Breast epithelium (tissue), 4 donors: ENCODE measurements at regions not wholly inside any gene's neighbourhood (a gene's known extent, or its start where the extent isn't known, plus 50 kb on each side); places are given as distances from the start of the nearest gene placed in this dataset.

ENCODE experiments used
- DNase-seq, 2 donors: peaks; one replicate each; pipeline ENCODE4 v3.0.0-alpha.2; 2019; ENCODE audit warnings: low spot score in 2 of 2
- H3K27ac ChIP-seq, 2 donors: fragments of 200-600 bp; sonication (generic) in 1 of 2; one replicate each; pipeline ENCODE4 v1.5.1; 2016 to 2019; ENCODE audit warnings: mild to moderate bottlenecking in 1 of 2
- H3K27me3 ChIP-seq, 2 donors: fragments of 200-600 bp; sonication (generic) in 1 of 2; one replicate each; pipeline versions ENCODE4 v1.5.1 to v1.6.0; 2017 to 2019; ENCODE audit warnings: control low read depth in 1 of 2, mild to moderate bottlenecking in 1 of 2
- H3K36me3 ChIP-seq: fragments of 200-600 bp; one replicate; pipeline ENCODE4 v1.5.1; 2019
- H3K4me1 ChIP-seq, 2 donors: fragments of 200-600 bp; sonication (generic); one replicate each; pipeline ENCODE4 v1.5.1; 2016 to 2019; ENCODE audit warnings: control low read depth in 1 of 2
- H3K4me3 ChIP-seq, 3 donors: fragments of 200-600 bp; sonication (generic); 1 replicate in 2 of 3; 2 replicates in 1 of 3; pipeline ENCODE4 v1.5.1; 2016 to 2019; ENCODE audit warnings: mild to moderate bottlenecking in 3 of 3, moderate library complexity in 2 of 3
- H3K9me3 ChIP-seq, 2 donors: fragments of 200-600 bp; sonication (generic) in 1 of 2; one replicate each; pipeline ENCODE4 v1.5.1; 2016 to 2019; ENCODE audit warnings: control low read depth in 1 of 2
- POLR2A ChIP-seq: fragments of 450-650 bp; IDR thresholded peaks from one replicate; pipeline ENCODE4 v1.6.1; 2016; ENCODE audit warnings: antibody characterized with exemption, mild to moderate bottlenecking, moderate library complexity
- POLR2AphosphoS5 ChIP-seq, 3 donors: sonication (generic); formaldehyde crosslinking; IDR thresholded peaks; one replicate each; pipeline ENCODE4 v1.6.1; 2017; ENCODE audit warnings: antibody characterized with exemption in 3 of 3
- intact Hi-C: fragments of 100-400 bp; cut with DNase I; formaldehyde crosslinking; loops from one replicate; pipeline ENCODE4 v1.15.1; 2023; ENCODE audit warnings: low total_unique reads
- TF ChIP-seq, protein P1 (sequence below), 3 donors: fragments of 450-650 bp; IDR thresholded peaks; one replicate each; pipeline ENCODE4 v1.5.1; 2016 to 2017; ENCODE audit warnings: antibody characterized with exemption in 3 of 3, mild to moderate bottlenecking in 3 of 3, moderate library complexity in 3 of 3

DNA sequence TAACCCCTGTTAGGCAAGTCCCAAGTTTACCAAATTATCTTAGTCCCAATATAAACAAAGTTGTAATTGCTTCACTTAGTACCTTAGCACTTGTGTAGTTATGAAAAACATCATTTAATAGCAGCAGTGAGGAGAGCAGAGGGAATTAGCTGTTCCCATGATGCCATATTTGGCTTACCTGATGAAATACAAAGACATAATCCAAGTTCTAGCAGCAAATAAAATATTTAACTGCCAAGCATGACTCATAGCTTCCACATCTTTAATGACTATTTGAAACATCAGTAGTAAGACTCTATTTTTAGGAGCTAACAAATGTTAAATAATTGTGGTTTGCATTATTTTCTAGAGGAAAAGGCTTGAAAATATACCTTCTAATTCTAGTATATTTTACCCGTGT lies 94.0 kb upstream of the MCHR2 start:
- TF ChIP-seq POLR2AphosphoS5 (IDR thresholded peaks at IDR 0.05) (no peak), POLR2A (no peak)
- TF ChIP-seq, protein P1, sequence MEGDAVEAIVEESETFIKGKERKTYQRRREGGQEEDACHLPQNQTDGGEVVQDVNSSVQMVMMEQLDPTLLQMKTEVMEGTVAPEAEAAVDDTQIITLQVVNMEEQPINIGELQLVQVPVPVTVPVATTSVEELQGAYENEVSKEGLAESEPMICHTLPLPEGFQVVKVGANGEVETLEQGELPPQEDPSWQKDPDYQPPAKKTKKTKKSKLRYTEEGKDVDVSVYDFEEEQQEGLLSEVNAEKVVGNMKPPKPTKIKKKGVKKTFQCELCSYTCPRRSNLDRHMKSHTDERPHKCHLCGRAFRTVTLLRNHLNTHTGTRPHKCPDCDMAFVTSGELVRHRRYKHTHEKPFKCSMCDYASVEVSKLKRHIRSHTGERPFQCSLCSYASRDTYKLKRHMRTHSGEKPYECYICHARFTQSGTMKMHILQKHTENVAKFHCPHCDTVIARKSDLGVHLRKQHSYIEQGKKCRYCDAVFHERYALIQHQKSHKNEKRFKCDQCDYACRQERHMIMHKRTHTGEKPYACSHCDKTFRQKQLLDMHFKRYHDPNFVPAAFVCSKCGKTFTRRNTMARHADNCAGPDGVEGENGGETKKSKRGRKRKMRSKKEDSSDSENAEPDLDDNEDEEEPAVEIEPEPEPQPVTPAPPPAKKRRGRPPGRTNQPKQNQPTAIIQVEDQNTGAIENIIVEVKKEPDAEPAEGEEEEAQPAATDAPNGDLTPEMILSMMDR (IDR thresholded peaks at IDR 0.05), result no peak
- H3K36me3 ChIP-seq, result no peaks in the 10 kb centered on the region
- no peaks in the 10 kb centered on the region for H3K9me3 ChIP-seq
- no peaks in the 10 kb centered on the region for H3K4me1 ChIP-seq
- intact Hi-C loops, result no loop called here
- H3K27me3 ChIP-seq, result no peaks in the 10 kb centered on the region
- no peak overlapping the region for H3K27ac ChIP-seq
- DNase-seq, result no peak
- no peak overlapping the region for H3K4me3 ChIP-seq

DNA sequence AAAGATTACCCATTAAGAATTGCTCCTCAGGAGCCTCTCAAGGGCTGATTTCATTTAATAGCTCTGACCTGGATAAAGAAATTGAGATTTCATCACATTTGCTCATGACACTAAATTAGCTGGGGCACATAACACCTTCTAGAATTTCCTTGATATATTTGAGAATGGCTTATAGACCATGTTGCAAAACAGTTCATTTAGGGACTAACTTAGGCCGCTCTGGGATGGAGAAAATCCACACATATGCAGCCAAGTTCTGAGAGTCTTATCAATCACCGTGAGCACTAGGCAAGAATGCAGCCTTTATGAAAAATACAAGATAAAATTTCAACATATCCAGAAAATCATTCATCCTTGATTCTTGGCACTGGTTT lies 91.0 kb upstream of the MCHR2 start:
- H3K4me3 ChIP-seq, result no peak overlapping the region

DNA sequence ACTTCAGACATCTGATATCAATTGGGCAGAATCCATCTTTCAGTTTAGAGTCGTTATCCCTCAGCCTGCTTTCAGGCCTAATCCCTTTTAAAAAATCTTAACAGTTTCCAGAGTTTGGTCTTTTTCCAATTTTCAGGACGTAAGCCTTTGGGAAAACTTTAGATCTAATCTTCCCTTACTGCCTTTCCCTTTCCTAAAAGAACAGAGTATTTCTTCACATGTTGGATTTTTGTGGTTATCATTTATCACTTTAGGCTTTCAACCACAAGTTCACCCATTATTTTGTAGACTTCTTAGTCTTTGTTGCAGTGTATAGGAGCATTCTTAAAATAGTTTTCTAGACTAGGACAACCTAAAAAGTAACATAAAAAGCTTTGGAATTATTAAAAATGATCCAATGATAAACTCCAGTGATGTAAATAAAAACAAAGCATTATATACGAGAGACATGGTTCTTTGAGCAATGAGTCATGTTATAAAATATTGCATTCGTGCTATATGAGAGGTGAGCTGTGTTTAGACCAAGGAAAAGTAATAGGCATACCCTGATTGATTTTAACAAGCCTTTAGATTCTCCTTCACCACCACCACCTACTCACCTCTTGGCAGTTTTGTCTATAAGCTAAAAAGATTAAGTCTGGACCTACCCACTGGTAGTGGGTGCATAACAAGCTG lies 90.4 kb upstream of the MCHR2 start:
- Histone ChIP-seq H3K27me3 (no peaks in the 10 kb centered on the region), H3K36me3 (no peaks in the 10 kb centered on the region), H3K27ac (no peak overlapping the region), H3K4me3 (no peak overlapping the region), H3K9me3 (no peaks in the 10 kb centered on the region), H3K4me1 (no peaks in the 10 kb centered on the region)
- no peak for DNase-seq
- intact Hi-C loops, result no loop called here
- TF ChIP-seq POLR2A, result no peak
- TF ChIP-seq POLR2AphosphoS5 (IDR thresholded peaks at IDR 0.05), result no peak
- TF ChIP-seq, protein P1 (IDR thresholded peaks at IDR 0.05), result no peak

More for the DNA sequence above, 91.0 kb upstream of the MCHR2 start:
- TF ChIP-seq, protein P1 (IDR thresholded peaks at IDR 0.05), result no peak
- Histone ChIP-seq H3K36me3 (no peaks in the 10 kb centered on the region), H3K27me3 (no peaks in the 10 kb centered on the region), H3K9me3 (no peaks in the 10 kb centered on the region), H3K4me1 (no peaks in the 10 kb centered on the region), H3K27ac (no peak overlapping the region)
- DNase-seq, result no peak
- intact Hi-C loops, result no loop called here

DNA sequence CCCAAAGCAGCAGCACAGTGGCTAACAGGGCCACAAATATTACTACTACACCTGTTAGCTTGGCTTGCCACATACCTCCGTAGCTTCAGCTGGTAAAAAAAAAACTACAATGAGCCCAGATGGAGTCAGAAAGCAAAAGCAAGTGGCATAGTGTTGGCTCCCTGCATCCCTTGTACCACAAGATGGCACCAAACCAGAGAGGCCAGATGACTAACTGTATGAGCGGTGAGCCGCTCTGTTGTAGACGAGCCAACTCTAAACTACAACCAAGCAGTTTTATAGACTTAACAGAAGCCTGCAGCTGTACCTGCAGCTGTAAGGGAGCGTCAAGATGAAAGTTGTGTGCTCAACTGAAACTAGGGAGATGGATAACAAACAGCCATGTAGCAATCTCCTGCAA lies 84.5 kb upstream of the MCHR2 start:
- TF ChIP-seq, protein P1 (IDR thresholded peaks at IDR 0.05), result no peak
- no peak for TF ChIP-seq POLR2AphosphoS5 (IDR thresholded peaks at IDR 0.05)
- TF ChIP-seq POLR2A, result no peak
- H3K9me3 ChIP-seq, result no peaks in the 10 kb centered on the region
- H3K4me3 ChIP-seq, result no peak overlapping the region
- intact Hi-C loops, result no loop called here
- H3K27me3 ChIP-seq, result no peaks in the 10 kb centered on the region
- H3K27ac ChIP-seq, result no peak overlapping the region
- H3K36me3 ChIP-seq, result no peaks in the 10 kb centered on the region
- H3K4me1 ChIP-seq, result no peaks in the 10 kb centered on the region
- DNase-seq, result no peak

DNA sequence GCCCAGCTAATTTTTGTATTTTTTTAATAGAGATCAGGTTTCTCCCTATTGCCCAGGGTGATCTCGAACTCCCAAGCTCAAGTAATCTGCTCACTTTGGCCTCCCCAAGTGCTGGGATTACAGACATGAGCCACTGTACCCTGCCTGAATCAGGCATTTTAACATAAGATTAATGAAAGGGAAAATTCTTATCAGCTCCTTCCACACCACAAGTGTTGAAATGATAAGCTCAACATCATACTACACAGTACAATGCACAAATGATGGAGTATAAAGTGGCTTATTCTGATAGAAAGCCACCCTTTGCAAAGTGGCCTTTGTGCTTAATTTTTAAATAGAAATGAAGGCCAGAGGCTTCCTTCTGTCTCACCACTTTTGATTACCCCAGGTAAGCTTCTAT lies 71.3 kb upstream of the MCHR2 start:
- no peaks in the 10 kb centered on the region for H3K27me3 ChIP-seq
- intact Hi-C loops, result no loop called here
- H3K9me3 ChIP-seq, result peaks cover 5 to 17% of the 10 kb centered on the region in 2 donors
- no peak overlapping the region for H3K4me3 ChIP-seq
- H3K4me1 ChIP-seq, result no peaks in the 10 kb centered on the region
- DNase-seq, result no peak
- no peaks in the 10 kb centered on the region for H3K36me3 ChIP-seq
- TF ChIP-seq POLR2A (no peak), POLR2AphosphoS5 (IDR thresholded peaks at IDR 0.05) (no peak)
- TF ChIP-seq, protein P1 (IDR thresholded peaks at IDR 0.05), result no peak
- no peak overlapping the region for H3K27ac ChIP-seq
